H9 (cell line): ENCODE measurements at regions not wholly inside any gene's neighbourhood (a gene's known extent, or its start where the extent isn't known, plus 50 kb on each side); places are given as distances from the start of the nearest gene placed in this dataset.

Experiments used
- DNase-seq: peaks from one replicate; pipeline ENCODE4 v3.0.0-alpha.2; 2017
- H2AFZ ChIP-seq: one replicate; pipeline ENCODE4 v1.6.1; 2013; ENCODE audit warnings: mild to moderate bottlenecking, low read length, control low read depth, moderate library complexity
- H2AK5ac ChIP-seq: 2 replicates; pipeline ENCODE4 v1.6.1; 2013; ENCODE audit warnings: low read length, control low read depth, mixed read lengths; ENCODE audit not compliant: insufficient read length
- H2BK120ac ChIP-seq: one replicate; pipeline ENCODE4 v1.6.1; 2013; ENCODE audit warnings: low read depth, mild to moderate bottlenecking, low read length, control low read depth, inconsistent platforms; ENCODE audit not compliant: poor library complexity, severe bottlenecking
- H2BK12ac ChIP-seq: 2 replicates; pipeline ENCODE4 v1.6.1; 2013; ENCODE audit warnings: low read length, control low read depth, mixed read lengths, low read depth; ENCODE audit not compliant: insufficient read length
- H2BK15ac ChIP-seq: 2 replicates; pipeline ENCODE4 v1.6.1; 2013; ENCODE audit warnings: low read depth, low read length, control low read depth
- H2BK20ac ChIP-seq: one replicate; pipeline ENCODE4 v1.6.1; 2013; ENCODE audit warnings: low read depth, mild to moderate bottlenecking, low read length, control low read depth, inconsistent platforms; ENCODE audit not compliant: poor library complexity, severe bottlenecking
- H2BK5ac ChIP-seq: 2 replicates; pipeline ENCODE4 v1.6.1; 2013; ENCODE audit warnings: low read length, control low read depth, mixed read lengths; ENCODE audit not compliant: insufficient read length
- H3K14ac ChIP-seq: 2 replicates; pipeline ENCODE4 v1.6.1; 2013; ENCODE audit warnings: low read length, control low read depth; ENCODE audit not compliant: insufficient read depth
- H3K18ac ChIP-seq: 2 replicates; pipeline ENCODE4 v1.6.1; 2013; ENCODE audit warnings: low read depth, mild to moderate bottlenecking, mixed read lengths, low read length, control low read depth; ENCODE audit not compliant: insufficient read length
- H3K23ac ChIP-seq: 2 replicates; pipeline ENCODE4 v1.6.1; 2013; ENCODE audit warnings: low read length, control low read depth, mixed read lengths, low read depth; ENCODE audit not compliant: insufficient read length
- H3K23me2 ChIP-seq: 2 replicates; pipeline ENCODE4 v1.6.1; 2013; ENCODE audit warnings: low read depth, mild to moderate bottlenecking, mixed read lengths, low read length, control low read depth; ENCODE audit not compliant: insufficient read length, poor library complexity, severe bottlenecking
- H3K27ac ChIP-seq: 2 replicates; pipeline ENCODE4 v1.5.1; 2013; ENCODE audit warnings: low read length, control low read depth, mixed read lengths, low read depth; ENCODE audit not compliant: insufficient read length
- H3K27me3 ChIP-seq: 2 replicates; pipeline ENCODE4 v1.6.1; 2013; ENCODE audit warnings: low read length, control low read depth, inconsistent platforms; ENCODE audit not compliant: insufficient read depth
- H3K4ac ChIP-seq: 2 replicates; pipeline ENCODE4 v1.6.1; 2013; ENCODE audit warnings: low read depth, mild to moderate bottlenecking, control low read depth, inconsistent platforms, low read length, moderate library complexity
- H3K4me1 ChIP-seq: 2 replicates; pipeline ENCODE4 v1.6.1; 2013; ENCODE audit warnings: low read length, control low read depth, inconsistent platforms; ENCODE audit not compliant: insufficient read depth
- H3K4me2 ChIP-seq: 2 replicates; pipeline ENCODE4 v1.6.1; 2013; ENCODE audit warnings: low read length, control low read depth, mixed read lengths; ENCODE audit not compliant: insufficient read length, insufficient read depth
- H3K56ac ChIP-seq: 2 replicates; pipeline ENCODE4 v1.6.1; 2013; ENCODE audit warnings: low read depth, mild to moderate bottlenecking, mixed read lengths, low read length, control low read depth; ENCODE audit not compliant: insufficient read length
- H3K79me1 ChIP-seq: 2 replicates; pipeline ENCODE4 v1.6.1; 2013; ENCODE audit warnings: low read depth, mild to moderate bottlenecking, moderate library complexity, low read length, control low read depth, inconsistent platforms; ENCODE audit not compliant: insufficient read depth, poor library complexity, severe bottlenecking
- H3K79me2 ChIP-seq: 2 replicates; pipeline ENCODE4 v1.6.1; 2013; ENCODE audit warnings: low read length, control low read depth, inconsistent platforms; ENCODE audit not compliant: insufficient read depth
- H3K9ac ChIP-seq: 2 replicates; pipeline ENCODE4 v1.6.1; 2013; ENCODE audit warnings: low read length, control low read depth, mixed read lengths; ENCODE audit not compliant: insufficient read length; ENCODE audit errors: extremely low read depth
- H3K9me3 ChIP-seq: one replicate; pipeline ENCODE4 v1.6.1; 2013; ENCODE audit warnings: low read depth, low read length, inconsistent platforms; ENCODE audit not compliant: control insufficient read depth
- H3T11ph ChIP-seq: one replicate; pipeline ENCODE4 v1.6.1; 2013; ENCODE audit warnings: mild to moderate bottlenecking, low read length, control low read depth, inconsistent platforms
- H4K20me1 ChIP-seq: one replicate; pipeline ENCODE4 v1.6.1; 2013; ENCODE audit not compliant: control insufficient read depth, insufficient read length, insufficient read depth
- H4K5ac ChIP-seq: 2 replicates; pipeline ENCODE4 v1.6.1; 2013; ENCODE audit warnings: low read depth, mild to moderate bottlenecking, mixed read lengths, low read length, control low read depth; ENCODE audit not compliant: insufficient read length
- H4K8ac ChIP-seq: replicated peaks from 2 replicates; pipeline ENCODE4 v1.6.1; 2013; ENCODE audit warnings: low read length, control low read depth, mixed read lengths, low read depth; ENCODE audit not compliant: insufficient read length
- H4K91ac ChIP-seq: 2 replicates; pipeline ENCODE4 v1.6.1; 2013; ENCODE audit warnings: low read depth, mild to moderate bottlenecking, moderate library complexity, mixed read lengths, low read length, control low read depth; ENCODE audit not compliant: insufficient read length
- H3K27ac Mint-ChIP-seq, 3 experiments: 2 replicates in 2 of 3; 3 replicates in 1 of 3; pipeline ENCODE4 v1.8.0; 2020 to 2021; ENCODE audit warnings: mixed read lengths in 3 of 3, mild to moderate bottlenecking in 1 of 3, moderate library complexity in 1 of 3
- H3K27me3 Mint-ChIP-seq: 2 replicates; pipeline ENCODE4 v1.8.0; 2021; ENCODE audit warnings: low read depth, mild to moderate bottlenecking, moderate library complexity, mixed read lengths
- H3K36me3 Mint-ChIP-seq, 3 experiments: 2 replicates in 2 of 3; 3 replicates in 1 of 3; pipeline ENCODE4 v1.8.0; 2020 to 2021; ENCODE audit warnings: low read depth in 3 of 3, mixed read lengths in 3 of 3; ENCODE audit not compliant: insufficient read depth in 1 of 3
- H3K4me1 Mint-ChIP-seq, 2 experiments: 2 replicates each; pipeline ENCODE4 v1.8.0; 2020; ENCODE audit warnings: mixed read lengths in 2 of 2
- H3K4me3 Mint-ChIP-seq, 2 experiments: 2 replicates in 1 of 2; 3 replicates in 1 of 2; pipeline ENCODE4 v1.8.0; 2020 to 2021; ENCODE audit warnings: mild to moderate bottlenecking in 2 of 2, mixed read lengths in 2 of 2, moderate library complexity in 1 of 2
- H3K9me3 Mint-ChIP-seq, 2 experiments: 2 replicates in 1 of 2; 3 replicates in 1 of 2; pipeline ENCODE4 v1.8.0; 2020; ENCODE audit warnings: mild to moderate bottlenecking in 2 of 2, mixed read lengths in 2 of 2, moderate library complexity in 1 of 2
- CTCF ChIP-seq: fragments of 200-600 bp; sonication (generic); conservative IDR thresholded peaks from 3 replicates; pipeline ENCODE4 v1.8.0; 2021; ENCODE audit warnings: antibody characterized with exemption, mild to moderate bottlenecking
- WGBS: extraction: QIAGEN DNeasy Blood & Tissue Kit; methylation state at CpG from one replicate; pipeline ENCODE4 v1.1.7; 2013; ENCODE audit warnings: missing lambda C conversion rate, low lambda C conversion rate, mixed read lengths; ENCODE audit not compliant: insufficient read length; ENCODE audit errors: extremely low coverage; 5-methylcytosine and 5-hydroxymethylcytosine counted together

- Histone ChIP-seq H4K91ac (no peak overlapping the region), H2BK120ac (no peak overlapping the region), H3K79me2 (no peaks in the 10 kb centered on the region), H4K5ac (no peak overlapping the region), H4K8ac (no peak overlapping the region), H3K4me2 (no peak overlapping the region), H3K4me1 (no peaks in the 10 kb centered on the region), H3K56ac (no peak overlapping the region), H3K14ac (no peak overlapping the region), H2AFZ (no peak overlapping the region), H2BK12ac (no peak overlapping the region), H2BK15ac (no peak overlapping the region), H2BK20ac (no peak overlapping the region), H3T11ph (no peak overlapping the region), H3K23ac (no peak overlapping the region), H3K9me3 (no peaks in the 10 kb centered on the region), H3K9ac (no peak overlapping the region), H3K23me2 (no peaks in the 10 kb centered on the region), H2AK5ac (no peak overlapping the region), H3K27ac (no peak overlapping the region), H4K20me1 (no peaks in the 10 kb centered on the region), H3K27me3 (no peaks in the 10 kb centered on the region), H2BK5ac (no peak overlapping the region), H3K18ac (no peak overlapping the region), H3K79me1 (no peaks in the 10 kb centered on the region), H3K4ac (no peak overlapping the region)
- TF ChIP-seq CTCF, result no peak
- no peak overlapping the region for H3K4me3 Mint-ChIP-seq
- no peaks in the 10 kb centered on the region; a peak in 1 of 7 replicates for H3K36me3 Mint-ChIP-seq
- no peak for DNase-seq
- no peaks in the 10 kb centered on the region for H3K4me1 Mint-ChIP-seq
- H3K27ac Mint-ChIP-seq, result no peak overlapping the region
- no peaks in the 10 kb centered on the region; the same call in 1 of the 2 replicates for H3K27me3 Mint-ChIP-seq
- no CpG with 5 or more reads among the region's 3 CpGs for WGBS
- H3K9me3 Mint-ChIP-seq, result no peaks in the 10 kb centered on the region; a peak in 1 of 5 replicates
Observed at GRCh38 chr2:122144884-122145283, 389.4 kb downstream of the TSN start.
